ENCODE measurements at regions not wholly inside any gene's neighbourhood (a gene's known extent, or its start where the extent isn't known, plus 50 kb on each side); places are given as distances from the start of the nearest gene placed in this dataset.

DNA sequence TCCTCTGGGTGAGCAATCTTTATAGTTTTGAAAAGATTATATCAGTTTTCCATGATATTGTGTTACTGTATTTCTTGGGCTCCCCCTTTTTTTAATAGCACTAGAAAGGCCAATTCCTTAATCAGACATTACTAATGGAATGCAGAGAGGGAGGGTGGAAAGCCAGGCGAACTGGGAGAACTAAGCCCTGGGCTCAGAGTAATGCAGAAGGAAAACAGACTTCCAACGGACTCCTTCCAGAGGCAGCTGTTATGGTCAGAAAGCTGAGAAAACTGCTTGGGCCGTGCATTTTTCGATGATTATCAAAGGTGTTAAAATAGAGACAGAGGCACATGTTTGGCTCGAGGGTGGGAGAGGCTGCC lies 206.3 kb downstream of the FOXD2 start:
- TF ChIP-seq, protein P1, sequence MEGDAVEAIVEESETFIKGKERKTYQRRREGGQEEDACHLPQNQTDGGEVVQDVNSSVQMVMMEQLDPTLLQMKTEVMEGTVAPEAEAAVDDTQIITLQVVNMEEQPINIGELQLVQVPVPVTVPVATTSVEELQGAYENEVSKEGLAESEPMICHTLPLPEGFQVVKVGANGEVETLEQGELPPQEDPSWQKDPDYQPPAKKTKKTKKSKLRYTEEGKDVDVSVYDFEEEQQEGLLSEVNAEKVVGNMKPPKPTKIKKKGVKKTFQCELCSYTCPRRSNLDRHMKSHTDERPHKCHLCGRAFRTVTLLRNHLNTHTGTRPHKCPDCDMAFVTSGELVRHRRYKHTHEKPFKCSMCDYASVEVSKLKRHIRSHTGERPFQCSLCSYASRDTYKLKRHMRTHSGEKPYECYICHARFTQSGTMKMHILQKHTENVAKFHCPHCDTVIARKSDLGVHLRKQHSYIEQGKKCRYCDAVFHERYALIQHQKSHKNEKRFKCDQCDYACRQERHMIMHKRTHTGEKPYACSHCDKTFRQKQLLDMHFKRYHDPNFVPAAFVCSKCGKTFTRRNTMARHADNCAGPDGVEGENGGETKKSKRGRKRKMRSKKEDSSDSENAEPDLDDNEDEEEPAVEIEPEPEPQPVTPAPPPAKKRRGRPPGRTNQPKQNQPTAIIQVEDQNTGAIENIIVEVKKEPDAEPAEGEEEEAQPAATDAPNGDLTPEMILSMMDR (IDR thresholded peaks at IDR 0.05), result no peak
- TF ChIP-seq EZH2 (IDR thresholded peaks at IDR 0.05; ENCODE audit: borderline replicate concordance, insufficient read depth, low read depth, low read length, poor library complexity, severe bottlenecking), result no peak
- POLR2A ChIA-PET, result no interaction called here
- intact Hi-C loops (cut with micrococcal nuclease), result no loop called here
- no peaks in the 10 kb centered on the region for H3K9me3 ChIP-seq (ENCODE audit: control extremely low read depth in 1 of 3, control insufficient read depth in 2 of 3, insufficient read depth in 1 of 3, low read length in 2 of 3)
- DNase-seq, result no peak
- H3K4me3 Mint-ChIP-seq, result no peak overlapping the region
- H3K27ac Mint-ChIP-seq, result no peak overlapping the region
- ATAC-seq (ENCODE audit: low read depth), result no peak
- no peaks in the 10 kb centered on the region for H4K20me1 ChIP-seq (ENCODE audit: control insufficient read depth, insufficient read depth, low read length, poor library complexity, severe bottlenecking)
- no peaks in the 10 kb centered on the region for H3K9me3 Mint-ChIP-seq (ENCODE audit: insufficient read depth)
- H3K4me3 ChIP-seq (ENCODE audit: control extremely low read depth in 1 of 5, extremely low read depth in 1 of 5, insufficient read depth in 1 of 5, low read depth in 2 of 5, low read length in 4 of 5), result no peak overlapping the region
- 94% methylated on average over 4 of the region's 5 CpGs for WGBS (ENCODE audit: insufficient coverage)
- no peak overlapping the region for H3K4me2 ChIP-seq (replicated peaks; ENCODE audit: low read depth, low read length, poor library complexity, severe bottlenecking)
- H3K4me1 ChIP-seq (ENCODE audit: control insufficient read depth in 2 of 2, insufficient read depth in 2 of 2, low read length in 2 of 2), result no peaks in the 10 kb centered on the region
- no peaks in the 10 kb centered on the region for H3K36me3 ChIP-seq (replicated peaks in 1 of 2; ENCODE audit: control extremely low read depth in 1 of 2, control insufficient read depth in 1 of 2, extremely low read depth in 1 of 2, insufficient read depth in 2 of 2, low read length in 1 of 2)
- H2AFZ ChIP-seq (ENCODE audit: insufficient read depth, low read depth, low read length, poor library complexity, severe bottlenecking), result no peak overlapping the region
- no peaks in the 10 kb centered on the region for H3K4me1 Mint-ChIP-seq
- H3K79me2 ChIP-seq (ENCODE audit: control insufficient read depth, insufficient read depth, low read length), result no peaks in the 10 kb centered on the region
- peaks cover 17% of the 10 kb centered on the region for H3K27me3 Mint-ChIP-seq
- no peak overlapping the region for H3K27ac ChIP-seq (ENCODE audit: low read length in 2 of 2)
- no peak overlapping the region for H3K9ac ChIP-seq (ENCODE audit: low read length)
- no peaks in the 10 kb centered on the region for H3K27me3 ChIP-seq (replicated peaks in 1 of 4; ENCODE audit: control extremely low read depth in 1 of 4, control insufficient read depth in 3 of 4, insufficient read depth in 4 of 4, low read length in 3 of 4)
- CTCF ChIA-PET, result no interaction called here

DNA sequence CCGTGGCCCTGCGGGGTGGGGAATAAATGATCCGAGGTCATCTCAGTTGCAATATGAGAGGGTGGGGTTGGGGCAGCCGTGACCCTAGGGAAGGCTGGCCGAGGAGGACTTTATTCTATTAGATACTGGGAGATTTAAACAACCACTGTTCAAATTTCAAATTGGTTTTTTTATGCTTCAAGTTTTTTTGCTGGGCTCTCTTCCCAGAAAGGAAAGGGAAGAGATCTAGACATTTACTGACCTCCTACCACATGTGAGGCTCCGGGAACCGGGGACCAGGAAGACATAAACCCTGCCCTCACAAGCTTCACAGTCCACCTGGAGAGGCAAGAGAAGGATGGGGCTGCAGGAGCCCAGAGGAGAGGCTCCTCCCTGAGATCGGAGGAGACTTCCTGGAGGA lies 207.3 kb downstream of the FOXD2 start:
- H3K27me3 ChIP-seq (replicated peaks in 1 of 4; ENCODE audit: control extremely low read depth in 1 of 4, control insufficient read depth in 3 of 4, insufficient read depth in 4 of 4, low read length in 3 of 4), result no peaks in the 10 kb centered on the region
- peaks cover 17% of the 10 kb centered on the region for H3K27me3 Mint-ChIP-seq
- no peak for TF ChIP-seq EZH2 (IDR thresholded peaks at IDR 0.05; ENCODE audit: borderline replicate concordance, insufficient read depth, low read depth, low read length, poor library complexity, severe bottlenecking)
- TF ChIP-seq, protein P1 (IDR thresholded peaks at IDR 0.05), result no peak
- ATAC-seq (ENCODE audit: low read depth) (no peak), DNase-seq (no peak)
- H3K27ac Mint-ChIP-seq, result no peak overlapping the region
- ChIA-PET POLR2A (no interaction called here), CTCF (no interaction called here)
- 47% methylated on average over 3 of the region's 8 CpGs for WGBS (ENCODE audit: insufficient coverage)
- no peaks in the 10 kb centered on the region for H3K4me1 ChIP-seq (ENCODE audit: control insufficient read depth in 2 of 2, insufficient read depth in 2 of 2, low read length in 2 of 2)
- no peaks in the 10 kb centered on the region for H4K20me1 ChIP-seq (ENCODE audit: control insufficient read depth, insufficient read depth, low read length, poor library complexity, severe bottlenecking)
- no peaks in the 10 kb centered on the region for H3K79me2 ChIP-seq (ENCODE audit: control insufficient read depth, insufficient read depth, low read length)
- no peak overlapping the region for H3K4me3 ChIP-seq (ENCODE audit: control extremely low read depth in 1 of 5, extremely low read depth in 1 of 5, insufficient read depth in 1 of 5, low read depth in 2 of 5, low read length in 4 of 5)
- intact Hi-C loops (cut with micrococcal nuclease), result no loop called here
- H3K9me3 Mint-ChIP-seq (ENCODE audit: insufficient read depth), result no peaks in the 10 kb centered on the region
- H3K9me3 ChIP-seq (ENCODE audit: control extremely low read depth in 1 of 3, control insufficient read depth in 2 of 3, insufficient read depth in 1 of 3, low read length in 2 of 3), result no peaks in the 10 kb centered on the region
- no peaks in the 10 kb centered on the region for H3K36me3 ChIP-seq (replicated peaks in 1 of 2; ENCODE audit: control extremely low read depth in 1 of 2, control insufficient read depth in 1 of 2, extremely low read depth in 1 of 2, insufficient read depth in 2 of 2, low read length in 1 of 2)
- H2AFZ ChIP-seq (ENCODE audit: insufficient read depth, low read depth, low read length, poor library complexity, severe bottlenecking), result no peak overlapping the region
- no peak overlapping the region for H3K9ac ChIP-seq (ENCODE audit: low read length)
- H3K27ac ChIP-seq (ENCODE audit: low read length in 2 of 2), result no peak overlapping the region
- H3K4me2 ChIP-seq (replicated peaks; ENCODE audit: low read depth, low read length, poor library complexity, severe bottlenecking), result no peak overlapping the region
- H3K4me3 Mint-ChIP-seq, result no peak overlapping the region
- no peaks in the 10 kb centered on the region for H3K4me1 Mint-ChIP-seq

All from B cell (primary cell).